Neutrophil (primary cell): ENCODE measurements at regions not wholly inside any gene's neighbourhood (a gene's known extent, or its start where the extent isn't known, plus 50 kb on each side); places are given as distances from the start of the nearest gene placed in this dataset.

ENCODE experiments used
- H3K27ac ChIP-seq: fragments of 200-600 bp; sonication (generic); 2 replicates; pipeline ENCODE4 v1.5.1; 2016; ENCODE audit warnings: mild to moderate bottlenecking, moderate library complexity
- H3K27me3 ChIP-seq: fragments of 200-600 bp; sonication (generic); 2 replicates; pipeline ENCODE4 v1.6.0; 2016; ENCODE audit warnings: mild to moderate bottlenecking
- H3K36me3 ChIP-seq: fragments of 200-600 bp; sonication (generic); 2 replicates; pipeline ENCODE4 v1.5.1; 2017
- H3K4me1 ChIP-seq, 2 experiments: fragments of 200-600 bp in 1 of 2; sonication (generic) in 1 of 2; 1 replicate in 1 of 2; 2 replicates in 1 of 2; pipeline versions ENCODE4 v1.5.1 to v1.6.1; 2013 to 2016; ENCODE audit warnings: low read depth in 1 of 2, low read length in 1 of 2, mild to moderate bottlenecking in 1 of 2, moderate library complexity in 1 of 2; ENCODE audit not compliant: control insufficient read depth in 1 of 2, insufficient read depth in 1 of 2
- H3K4me3 ChIP-seq, 2 experiments: fragments of 200-600 bp in 1 of 2; sonication (generic) in 1 of 2; 1 replicate in 1 of 2; 2 replicates in 1 of 2; pipeline ENCODE4 v1.5.1; 2013 to 2016; ENCODE audit warnings: low read depth in 1 of 2, low read length in 1 of 2, mild to moderate bottlenecking in 1 of 2, moderate library complexity in 1 of 2
- H3K9me3 ChIP-seq: fragments of 200-600 bp; sonication (generic); 2 replicates; pipeline ENCODE4 v1.5.1; 2016
- TF ChIP-seq, protein P1 (sequence below): fragments of 200-600 bp; sonication (generic); IDR thresholded peaks from 2 replicates; pipeline ENCODE4 v1.5.1; 2016; ENCODE audit warnings: antibody characterized with exemption

DNA sequence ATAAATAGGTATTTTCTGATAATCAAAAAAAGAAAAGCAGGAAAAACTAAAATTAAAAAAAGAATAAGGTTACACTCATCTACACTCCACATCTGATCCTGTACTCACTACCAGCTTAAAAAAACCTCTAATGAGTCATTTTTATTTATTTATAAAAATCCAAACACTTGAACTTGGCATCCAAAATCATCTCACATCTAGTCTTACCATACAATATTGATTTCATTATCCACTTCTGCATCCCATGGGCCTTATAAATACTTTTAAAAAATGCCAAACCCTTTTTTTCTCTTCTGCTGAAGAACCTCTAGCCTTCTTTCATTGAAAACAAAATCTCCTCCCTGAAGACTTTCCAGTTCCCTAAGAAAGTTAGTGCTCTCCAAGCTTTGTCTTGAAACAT is 109.7 kb downstream of the TMTC3 start:
- H3K9me3 ChIP-seq = no peaks in the 10 kb centered on the region
- H3K4me3 ChIP-seq = no peak overlapping the region
- TF ChIP-seq, protein P1, sequence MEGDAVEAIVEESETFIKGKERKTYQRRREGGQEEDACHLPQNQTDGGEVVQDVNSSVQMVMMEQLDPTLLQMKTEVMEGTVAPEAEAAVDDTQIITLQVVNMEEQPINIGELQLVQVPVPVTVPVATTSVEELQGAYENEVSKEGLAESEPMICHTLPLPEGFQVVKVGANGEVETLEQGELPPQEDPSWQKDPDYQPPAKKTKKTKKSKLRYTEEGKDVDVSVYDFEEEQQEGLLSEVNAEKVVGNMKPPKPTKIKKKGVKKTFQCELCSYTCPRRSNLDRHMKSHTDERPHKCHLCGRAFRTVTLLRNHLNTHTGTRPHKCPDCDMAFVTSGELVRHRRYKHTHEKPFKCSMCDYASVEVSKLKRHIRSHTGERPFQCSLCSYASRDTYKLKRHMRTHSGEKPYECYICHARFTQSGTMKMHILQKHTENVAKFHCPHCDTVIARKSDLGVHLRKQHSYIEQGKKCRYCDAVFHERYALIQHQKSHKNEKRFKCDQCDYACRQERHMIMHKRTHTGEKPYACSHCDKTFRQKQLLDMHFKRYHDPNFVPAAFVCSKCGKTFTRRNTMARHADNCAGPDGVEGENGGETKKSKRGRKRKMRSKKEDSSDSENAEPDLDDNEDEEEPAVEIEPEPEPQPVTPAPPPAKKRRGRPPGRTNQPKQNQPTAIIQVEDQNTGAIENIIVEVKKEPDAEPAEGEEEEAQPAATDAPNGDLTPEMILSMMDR = no peak
- no peak overlapping the region for H3K27ac ChIP-seq
- no peaks in the 10 kb centered on the region for H3K27me3 ChIP-seq
- no peaks in the 10 kb centered on the region for H3K4me1 ChIP-seq
- H3K36me3 ChIP-seq = no peaks in the 10 kb centered on the region

DNA sequence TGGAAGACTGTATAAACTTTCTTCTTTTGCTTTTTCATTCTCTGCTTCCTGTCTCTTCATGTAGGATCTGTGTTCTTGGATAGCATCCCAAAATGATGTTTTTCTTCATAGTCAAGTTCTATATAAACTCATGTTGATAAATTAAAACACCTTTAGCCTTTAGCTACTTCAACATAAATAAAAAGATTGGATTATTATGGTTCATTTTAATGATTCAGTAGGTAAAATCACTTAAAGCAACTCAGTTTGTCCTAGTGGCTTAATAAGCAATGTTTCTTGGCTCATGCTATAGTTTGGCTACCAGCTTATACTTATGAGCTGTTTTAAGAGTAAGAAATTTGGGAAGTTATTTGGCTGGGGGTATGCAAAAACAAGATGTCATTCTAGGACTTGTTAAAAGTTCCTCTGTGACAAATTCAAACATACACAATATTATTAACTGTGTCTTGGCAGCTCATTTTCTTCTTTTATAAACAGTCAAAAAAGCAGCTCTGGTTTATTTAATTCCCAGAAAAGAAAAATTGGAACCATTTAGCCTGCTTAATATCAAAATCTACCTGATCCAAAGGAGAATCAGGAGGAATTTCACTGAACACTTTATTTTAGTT is 111.4 kb downstream of the TMTC3 start:
- Histone ChIP-seq H3K27ac (no peak overlapping the region), H3K4me3 (no peak overlapping the region), H3K36me3 (no peaks in the 10 kb centered on the region), H3K9me3 (peaks cover 6% of the 10 kb centered on the region), H3K4me1 (no peaks in the 10 kb centered on the region), H3K27me3 (no peaks in the 10 kb centered on the region)
- TF ChIP-seq, protein P1 = no peak

DNA sequence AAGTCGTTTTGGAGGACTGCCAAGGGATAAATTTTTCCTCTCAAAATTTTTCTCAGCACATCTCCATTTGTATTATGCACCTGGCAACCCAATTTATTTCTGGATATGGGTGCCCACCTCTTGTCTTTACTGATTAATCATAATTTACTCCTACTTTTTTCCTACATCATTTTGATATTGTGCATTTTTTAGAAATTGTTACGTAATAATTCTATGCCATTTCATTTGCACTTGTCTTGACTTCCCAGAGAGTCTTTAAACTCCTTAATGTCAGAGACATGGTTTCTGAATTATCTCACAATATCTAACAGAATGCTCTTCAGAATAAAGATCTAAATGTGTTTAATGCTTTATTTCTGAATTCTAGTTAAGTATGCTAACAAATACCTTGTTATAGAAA is 113.1 kb downstream of the TMTC3 start:
- Histone ChIP-seq H3K4me1 (no peaks in the 10 kb centered on the region), H3K27ac (no peak overlapping the region), H3K36me3 (no peaks in the 10 kb centered on the region)

DNA sequence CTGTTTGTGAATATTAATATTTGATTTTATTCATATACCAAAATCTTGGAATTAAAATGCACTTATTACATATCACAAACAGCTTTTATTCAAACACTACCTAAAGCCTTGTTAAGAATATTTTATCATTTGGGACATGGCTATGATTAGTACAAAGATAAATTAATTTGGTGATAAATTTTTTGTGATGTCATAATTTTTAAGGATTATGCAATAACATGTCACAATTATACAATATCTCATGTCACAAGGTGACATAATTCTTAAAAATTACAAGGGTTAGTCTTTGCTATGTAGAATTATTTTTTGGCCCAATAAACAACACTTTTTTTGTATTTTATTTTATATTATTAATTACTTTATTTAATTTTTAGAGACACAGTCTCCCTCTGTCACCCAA is 113.7 kb downstream of the TMTC3 start:
- TF ChIP-seq, protein P1 = no peak
- Histone ChIP-seq H3K27me3 (no peaks in the 10 kb centered on the region), H3K4me1 (no peaks in the 10 kb centered on the region), H3K4me3 (no peak overlapping the region), H3K9me3 (peaks cover 6% of the 10 kb centered on the region), H3K27ac (no peak overlapping the region), H3K36me3 (no peaks in the 10 kb centered on the region)

More for the DNA sequence above, 113.1 kb downstream of the TMTC3 start:
- H3K4me3 ChIP-seq = no peak overlapping the region
- peaks cover 6% of the 10 kb centered on the region for H3K9me3 ChIP-seq
- no peaks in the 10 kb centered on the region for H3K27me3 ChIP-seq
- TF ChIP-seq, protein P1 = no peak

DNA sequence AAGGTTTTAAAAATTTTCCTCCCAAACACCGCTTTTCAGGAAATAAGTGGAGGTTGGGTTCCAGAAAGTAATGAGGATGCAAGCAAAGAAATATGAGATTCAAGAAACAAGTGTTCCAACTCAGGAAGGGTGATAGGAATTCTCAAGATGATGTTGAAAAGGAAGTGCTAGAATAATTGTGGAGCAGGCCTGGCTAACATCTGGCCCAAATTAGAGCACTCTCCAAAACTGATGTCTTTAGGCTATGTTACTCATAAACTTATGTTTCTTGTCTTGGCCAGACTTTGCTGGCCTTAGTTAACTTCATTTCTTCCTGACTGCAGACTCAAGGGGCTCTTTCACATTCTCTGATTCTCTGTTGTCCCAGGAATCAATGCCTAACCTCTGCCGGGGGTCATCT is 116.3 kb downstream of the TMTC3 start:
- Histone ChIP-seq H3K4me1 (no peaks in the 10 kb centered on the region), H3K36me3 (no peaks in the 10 kb centered on the region), H3K27ac (no peak overlapping the region), H3K27me3 (no peaks in the 10 kb centered on the region), H3K4me3 (no peak overlapping the region), H3K9me3 (peaks cover 6% of the 10 kb centered on the region)
- TF ChIP-seq, protein P1 = no peak
